ENCODE measurements at regions not wholly inside any gene's neighbourhood (a gene's known extent, or its start where the extent isn't known, plus 50 kb on each side); places are given as distances from the start of the nearest gene placed in this dataset.

DNA sequence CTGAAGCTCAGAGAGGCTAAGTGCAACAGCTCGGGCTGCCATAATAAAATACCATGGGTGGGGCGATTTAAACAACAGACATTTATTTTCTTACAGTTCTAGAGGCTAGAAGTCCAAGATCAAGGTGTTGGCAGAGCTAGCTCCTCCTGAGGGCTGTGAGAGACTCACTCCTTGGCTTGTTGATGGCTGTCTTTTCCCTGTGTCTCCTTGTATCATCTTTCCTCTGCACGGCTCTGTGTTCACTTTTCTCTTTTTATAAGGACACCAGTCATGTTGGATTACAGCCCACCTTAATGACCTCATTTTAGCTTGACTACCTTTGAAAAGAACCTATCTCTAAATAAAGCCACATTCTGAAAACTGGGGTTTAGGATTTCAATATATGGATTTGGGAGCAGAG is 129.7 kb downstream of the RPL22L1 start:
- H3K4me3 ChIP-seq (ENCODE audit: low read depth in 2 of 2, low read length in 1 of 2), result no peak overlapping the region
- H3K36me3 ChIP-seq (replicated peaks in 1 of 2; ENCODE audit: control insufficient read depth in 1 of 2, insufficient read depth in 2 of 2, low read length in 1 of 2), result no peaks in the 10 kb centered on the region
- WGBS (ENCODE audit: low lambda C conversion rate), result 97% methylated on average over 3 of the region's 3 CpGs
- H4K20me1 ChIP-seq (ENCODE audit: insufficient read depth), result no peaks in the 10 kb centered on the region
- H3K27ac ChIP-seq (ENCODE audit: low read depth in 2 of 2, low read length in 1 of 2), result no peak overlapping the region
- no peaks in the 10 kb centered on the region for H3K9me2 ChIP-seq
- TF ChIP-seq TEAD4 (IDR thresholded peaks at IDR 0.05; ENCODE audit: borderline replicate concordance, insufficient read depth) (no peak), EP300 (IDR thresholded peaks at IDR 0.05; ENCODE audit: borderline replicate concordance in 1 of 2, low read depth in 1 of 2, low read length in 1 of 2) (no peak), RXRA (IDR thresholded peaks at IDR 0.05; ENCODE audit: borderline replicate concordance, low read depth) (no peak), RCOR1 (IDR thresholded peaks at IDR 0.05; ENCODE audit: low read length) (no peak), SMC3 (IDR thresholded peaks at IDR 0.05; ENCODE audit: low read depth, low read length) (no peak), SIN3A (IDR thresholded peaks at IDR 0.05; ENCODE audit: borderline replicate concordance, low read depth, low read length) (no peak), POLR2AphosphoS5 (IDR thresholded peaks at IDR 0.05; ENCODE audit: low read depth, low read length) (no peak), EZH2phosphoT487 (IDR thresholded peaks at IDR 0.05; ENCODE audit: borderline replicate concordance, low read depth) (no peak), TAF1 (IDR thresholded peaks at IDR 0.05; ENCODE audit: borderline replicate concordance, low read depth, low read length) (no peak), MEF2A (IDR thresholded peaks at IDR 0.05; ENCODE audit: borderline replicate concordance, low read depth) (no peak), MXI1 (IDR thresholded peaks at IDR 0.05; ENCODE audit: low read depth, low read length) (no peak), RFX5 (IDR thresholded peaks at IDR 0.05; ENCODE audit: low read length) (no peak), GATA2 (CRISPR knock-in tag; IDR thresholded peaks at IDR 0.05) (no peak), YY1 (IDR thresholded peaks at IDR 0.05; ENCODE audit: low read depth) (no peak)
- TF ChIP-seq, protein P1, sequence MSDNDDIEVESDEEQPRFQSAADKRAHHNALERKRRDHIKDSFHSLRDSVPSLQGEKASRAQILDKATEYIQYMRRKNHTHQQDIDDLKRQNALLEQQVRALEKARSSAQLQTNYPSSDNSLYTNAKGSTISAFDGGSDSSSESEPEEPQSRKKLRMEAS (IDR thresholded peaks at IDR 0.05; ENCODE audit: low read depth), result no peak
- TF ChIP-seq, protein P2, sequence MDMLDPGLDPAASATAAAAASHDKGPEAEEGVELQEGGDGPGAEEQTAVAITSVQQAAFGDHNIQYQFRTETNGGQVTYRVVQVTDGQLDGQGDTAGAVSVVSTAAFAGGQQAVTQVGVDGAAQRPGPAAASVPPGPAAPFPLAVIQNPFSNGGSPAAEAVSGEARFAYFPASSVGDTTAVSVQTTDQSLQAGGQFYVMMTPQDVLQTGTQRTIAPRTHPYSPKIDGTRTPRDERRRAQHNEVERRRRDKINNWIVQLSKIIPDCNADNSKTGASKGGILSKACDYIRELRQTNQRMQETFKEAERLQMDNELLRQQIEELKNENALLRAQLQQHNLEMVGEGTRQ (IDR thresholded peaks at IDR 0.05; ENCODE audit: borderline replicate concordance, low read depth, low read length), result no peak
- TF ChIP-seq, protein P3, sequence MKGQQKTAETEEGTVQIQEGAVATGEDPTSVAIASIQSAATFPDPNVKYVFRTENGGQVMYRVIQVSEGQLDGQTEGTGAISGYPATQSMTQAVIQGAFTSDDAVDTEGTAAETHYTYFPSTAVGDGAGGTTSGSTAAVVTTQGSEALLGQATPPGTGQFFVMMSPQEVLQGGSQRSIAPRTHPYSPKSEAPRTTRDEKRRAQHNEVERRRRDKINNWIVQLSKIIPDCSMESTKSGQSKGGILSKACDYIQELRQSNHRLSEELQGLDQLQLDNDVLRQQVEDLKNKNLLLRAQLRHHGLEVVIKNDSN (IDR thresholded peaks at IDR 0.05; ENCODE audit: borderline replicate concordance, low read depth), result no peak
- no peaks in the 10 kb centered on the region for H3K79me2 ChIP-seq (ENCODE audit: insufficient read depth)
- ChIA-PET CTCF (no interaction called here), POLR2A (no interaction called here)
- no peak for DNase-seq
- H2AFZ ChIP-seq (ENCODE audit: low read depth), result peak overlapping the region; percentile 66; the same call in 1 of the 2 replicates
- H3F3A ChIP-seq (replicated peaks; ENCODE audit: insufficient read depth), result peaks cover 24% of the 10 kb centered on the region
- no peak overlapping the region for H3K4me2 ChIP-seq
- peaks cover 2 to 22% of the 10 kb centered on the region in 2 experiments; a peak in 2 of 4 replicates for H3K4me1 ChIP-seq (ENCODE audit: control insufficient read depth in 1 of 2, insufficient read depth in 2 of 2, low read depth in 1 of 2, low read length in 1 of 2)
- no peaks in the 10 kb centered on the region for H3K27me3 ChIP-seq (ENCODE audit: insufficient read depth)
- no peak overlapping the region for H3K9ac ChIP-seq
- H3K9me3 ChIP-seq, result no peaks in the 10 kb centered on the region

DNA sequence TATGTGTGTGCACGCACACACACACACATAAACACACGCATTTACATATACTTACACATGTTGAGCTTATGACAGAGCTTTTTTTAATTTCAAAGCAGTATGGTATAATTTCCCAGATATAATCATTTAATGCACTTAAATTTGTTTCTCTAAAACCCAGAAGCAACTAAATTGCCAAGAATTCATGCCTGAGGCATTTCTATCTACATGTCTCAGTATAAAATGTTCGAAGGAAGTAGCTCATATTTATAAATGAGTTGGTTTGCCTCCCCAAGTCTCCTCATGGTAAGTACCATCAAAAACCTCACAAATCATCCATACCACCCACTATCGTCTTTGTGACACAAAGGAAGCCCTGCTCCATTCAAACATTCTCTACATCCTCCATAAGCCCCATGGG is 130.6 kb downstream of the RPL22L1 start:
- Histone ChIP-seq H2AFZ (ENCODE audit: low read depth) (no peak overlapping the region), H3K79me2 (ENCODE audit: insufficient read depth) (no peaks in the 10 kb centered on the region), H3K9ac (no peak overlapping the region), H4K20me1 (ENCODE audit: insufficient read depth) (no peaks in the 10 kb centered on the region), H3K4me3 (ENCODE audit: low read depth in 2 of 2, low read length in 1 of 2) (no peak overlapping the region), H3F3A (replicated peaks; ENCODE audit: insufficient read depth) (peaks cover 16% of the 10 kb centered on the region), H3K4me2 (no peak overlapping the region), H3K9me3 (no peaks in the 10 kb centered on the region), H3K27me3 (ENCODE audit: insufficient read depth) (no peaks in the 10 kb centered on the region), H3K27ac (ENCODE audit: low read depth in 2 of 2, low read length in 1 of 2) (no peak overlapping the region), H3K36me3 (replicated peaks in 1 of 2; ENCODE audit: control insufficient read depth in 1 of 2, insufficient read depth in 2 of 2, low read length in 1 of 2) (no peaks in the 10 kb centered on the region), H3K9me2 (no peaks in the 10 kb centered on the region), H3K4me1 (ENCODE audit: control insufficient read depth in 1 of 2, insufficient read depth in 2 of 2, low read depth in 1 of 2, low read length in 1 of 2) (peaks cover 2 to 18% of the 10 kb centered on the region in 2 experiments; a peak in 2 of 4 replicates)
- CTCF ChIA-PET, result interaction anchor here (0.6 to 1.0 kb wide), 2 partner anchors 9 to 111 kb away, joined by 3 read pairs; no protein-coding TSS in a partner anchor
- POLR2A ChIA-PET, result no interaction called here
- WGBS (ENCODE audit: low lambda C conversion rate), result 87% methylated on average over 4 of the region's 4 CpGs
- DNase-seq, result no peak
- TF ChIP-seq GATA2 (CRISPR knock-in tag; IDR thresholded peaks at IDR 0.05), result 0 out of 2 replicates have a peak, but pooled peaks have one; percentile 8
- TF ChIP-seq, protein P4, sequence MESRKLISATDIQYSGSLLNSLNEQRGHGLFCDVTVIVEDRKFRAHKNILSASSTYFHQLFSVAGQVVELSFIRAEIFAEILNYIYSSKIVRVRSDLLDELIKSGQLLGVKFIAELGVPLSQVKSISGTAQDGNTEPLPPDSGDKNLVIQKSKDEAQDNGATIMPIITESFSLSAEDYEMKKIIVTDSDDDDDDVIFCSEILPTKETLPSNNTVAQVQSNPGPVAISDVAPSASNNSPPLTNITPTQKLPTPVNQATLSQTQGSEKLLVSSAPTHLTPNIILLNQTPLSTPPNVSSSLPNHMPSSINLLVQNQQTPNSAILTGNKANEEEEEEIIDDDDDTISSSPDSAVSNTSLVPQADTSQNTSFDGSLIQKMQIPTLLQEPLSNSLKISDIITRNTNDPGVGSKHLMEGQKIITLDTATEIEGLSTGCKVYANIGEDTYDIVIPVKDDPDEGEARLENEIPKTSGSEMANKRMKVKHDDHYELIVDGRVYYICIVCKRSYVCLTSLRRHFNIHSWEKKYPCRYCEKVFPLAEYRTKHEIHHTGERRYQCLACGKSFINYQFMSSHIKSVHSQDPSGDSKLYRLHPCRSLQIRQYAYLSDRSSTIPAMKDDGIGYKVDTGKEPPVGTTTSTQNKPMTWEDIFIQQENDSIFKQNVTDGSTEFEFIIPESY (IDR thresholded peaks at IDR 0.05; ENCODE audit: borderline replicate concordance, low read depth), result no peak

Measured in SK-N-SH (cell line).